Thyroid gland (tissue), 4 donors: ENCODE measurements at regions not wholly inside any gene's neighbourhood (a gene's known extent, or its start where the extent isn't known, plus 50 kb on each side); places are given as distances from the start of the nearest gene placed in this dataset.

Experiments used
- CTCF ChIP-seq, 6 experiments: fragments of 200-600 bp in 3 of 6; fragments of 450-650 bp in 3 of 6; sonication (generic) in 3 of 6; IDR thresholded peaks; one replicate each; pipeline ENCODE4 v1.5.1; 2016 to 2019; ENCODE audit warnings: antibody characterized with exemption in 6 of 6, mild to moderate bottlenecking in 2 of 6, inconsistent platforms in 1 of 6, moderate library complexity in 1 of 6
- POLR2A ChIP-seq, 2 donors: fragments of 450-650 bp; IDR thresholded peaks; one replicate each; pipeline ENCODE4 v1.6.1; 2017; ENCODE audit warnings: antibody characterized with exemption in 2 of 2, mild to moderate bottlenecking in 2 of 2, moderate library complexity in 1 of 2

- TF ChIP-seq CTCF (IDR thresholded peaks at IDR 0.05) = no peak
- TF ChIP-seq POLR2A (IDR thresholded peaks at IDR 0.05) = no peak
Measured at GRCh38 chr4:12902735-12903134, 581.4 kb downstream of the RAB28 start.
